ENCODE measurements at regions not wholly inside any gene's neighbourhood (a gene's known extent, or its start where the extent isn't known, plus 50 kb on each side); places are given as distances from the start of the nearest gene placed in this dataset.
"Not testable (repeated sequence)": the region's sequence is repeated elsewhere in the genome, so short reads cannot be mapped to it uniquely, and the experiment has no call there.

DNA sequence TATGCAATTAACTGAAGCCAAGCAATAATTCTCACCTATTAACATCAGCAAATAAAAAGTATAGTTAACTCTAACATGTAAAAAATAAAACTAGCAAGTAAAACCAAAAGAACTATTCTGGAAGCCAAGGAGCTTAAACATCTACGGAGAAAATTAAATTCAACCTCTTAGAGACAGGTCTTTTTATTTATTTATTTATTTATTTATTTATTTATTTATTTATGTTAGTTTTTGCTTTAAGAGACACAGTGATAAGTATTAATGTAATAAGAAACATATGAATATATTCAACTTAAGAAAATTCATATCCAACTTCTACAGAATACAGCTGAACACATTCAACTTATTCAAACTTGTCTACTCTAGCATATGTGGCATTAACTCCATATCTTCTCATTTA is 472.1 kb upstream of the IZUMO3 start:
- DNase-seq = no peak

DNA sequence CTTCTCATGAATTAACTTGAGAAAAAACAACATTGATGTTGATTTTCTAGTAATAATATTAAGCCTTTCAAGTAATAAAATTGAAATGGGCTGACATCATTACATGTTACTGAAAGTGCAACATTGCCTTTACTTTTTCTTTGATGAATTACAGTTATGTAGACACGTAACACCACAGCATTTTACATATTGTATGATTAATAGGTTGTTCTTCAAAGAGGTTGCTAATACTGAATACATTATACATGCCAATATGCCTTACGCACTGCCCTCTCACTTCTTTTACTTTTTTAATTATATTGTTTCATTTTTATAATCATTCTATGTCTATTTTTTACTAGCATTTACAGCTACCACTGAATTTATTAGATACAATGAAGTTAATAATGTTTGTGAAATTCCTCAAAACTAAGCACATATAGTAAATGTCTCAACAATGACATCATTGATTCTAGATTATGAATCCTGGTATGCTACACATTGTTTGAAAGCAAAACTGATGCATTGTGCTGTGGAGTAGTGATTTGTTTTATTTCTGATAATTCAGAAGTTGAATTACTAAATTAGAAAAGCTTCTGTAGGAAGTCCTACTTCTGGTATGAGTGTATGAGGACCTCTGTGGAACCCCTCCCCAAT is 464.4 kb upstream of the IZUMO3 start:
- DNase-seq = no peak

DNA sequence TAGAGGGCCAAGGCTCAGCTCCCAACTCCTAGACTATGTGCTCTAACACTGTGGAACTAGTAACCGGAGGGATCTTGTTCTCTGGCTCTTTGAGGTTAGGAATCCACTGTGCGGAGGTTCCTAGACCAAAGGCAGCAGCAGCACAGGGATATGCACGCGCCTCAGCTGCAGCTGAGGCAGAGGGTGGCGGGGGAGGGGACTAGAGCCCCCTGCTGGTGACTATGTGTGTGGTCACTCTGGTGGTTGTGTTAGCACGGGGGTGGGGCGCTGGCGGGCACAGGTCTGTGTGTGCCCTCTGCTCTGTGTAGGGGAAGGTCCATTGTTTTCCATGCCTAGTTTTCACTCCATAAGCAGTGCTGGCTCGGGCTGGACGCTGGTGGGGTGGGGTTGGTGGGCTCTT is 458.0 kb upstream of the IZUMO3 start:
- DNase-seq = no peak

DNA sequence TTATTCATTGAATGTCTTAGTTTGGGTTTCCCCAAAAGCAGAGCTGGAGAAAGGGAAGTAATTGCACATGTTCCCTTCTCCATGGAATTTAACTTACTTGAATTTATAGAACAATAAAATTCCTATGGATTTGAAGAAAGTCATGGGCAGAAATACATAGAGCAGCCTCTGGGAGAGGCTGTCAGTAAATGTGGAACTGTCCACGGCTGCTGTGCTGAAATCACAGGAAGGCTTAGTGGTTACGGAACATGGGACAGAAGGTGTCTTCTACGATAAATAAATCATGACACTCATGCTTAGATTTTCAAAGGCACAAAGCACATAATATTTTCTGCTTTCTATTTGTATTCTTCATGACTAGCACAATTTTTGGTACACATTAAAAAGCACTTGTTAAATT is 440.6 kb upstream of the IZUMO3 start:
- no peak for DNase-seq

DNA sequence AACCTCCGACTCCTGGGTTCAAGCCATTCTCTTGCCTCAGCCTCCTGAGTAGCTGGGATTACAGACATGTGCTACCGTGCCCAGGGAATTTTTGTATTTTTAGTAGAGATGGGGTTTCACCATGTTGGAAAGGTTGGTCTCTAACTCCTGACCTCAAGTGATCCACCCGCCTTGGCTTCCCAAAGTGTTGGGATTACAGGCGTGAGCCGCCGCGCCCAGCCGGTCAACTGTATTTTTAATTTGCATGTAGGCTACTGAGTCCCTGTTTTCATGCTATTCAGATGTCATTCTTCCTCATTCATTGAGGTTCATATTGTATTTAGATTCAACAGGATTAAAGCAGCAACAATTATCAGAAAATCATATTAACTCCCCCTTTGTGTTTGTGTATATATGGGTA is 425.1 kb upstream of the IZUMO3 start:
- DNase-seq = not testable (repeated sequence)

DNA sequence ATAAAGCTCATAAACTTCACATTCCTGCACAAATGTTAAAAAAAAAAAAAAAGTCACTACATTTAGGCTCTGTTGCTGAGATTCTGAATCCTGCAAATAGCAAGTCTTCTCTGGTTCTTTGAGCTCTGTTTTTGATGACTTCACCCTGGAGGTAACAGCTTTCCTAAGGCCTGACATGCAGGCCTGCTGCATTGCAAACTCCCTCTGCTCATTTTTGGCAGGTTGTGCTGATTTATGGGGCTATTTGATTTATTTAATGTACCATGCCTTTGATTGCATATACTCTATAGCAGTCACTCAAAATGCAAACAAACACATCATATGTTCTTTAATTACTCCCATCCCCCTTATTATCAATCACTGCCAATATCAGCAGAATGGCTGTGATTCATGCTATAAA is 416.1 kb upstream of the IZUMO3 start:
- no peak for DNase-seq

DNA sequence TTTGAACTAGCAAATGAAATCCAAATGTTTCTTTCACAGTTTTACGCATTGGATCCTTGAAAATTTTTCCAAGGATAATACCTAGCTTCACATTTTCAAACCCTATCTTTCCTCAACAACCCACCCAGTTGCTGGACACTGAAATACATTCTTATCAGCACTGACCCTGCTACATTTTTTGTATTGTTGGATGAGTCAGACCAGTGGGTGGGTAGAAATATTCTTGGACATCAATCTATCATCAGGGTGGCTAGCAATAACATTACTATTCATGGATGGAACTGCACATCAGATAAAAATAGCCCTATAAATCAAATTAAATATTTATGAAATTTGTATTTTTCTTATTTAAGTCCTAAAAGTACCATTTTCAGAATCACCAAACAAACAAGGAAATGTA is 407.4 kb upstream of the IZUMO3 start:
- no peak for DNase-seq

DNA sequence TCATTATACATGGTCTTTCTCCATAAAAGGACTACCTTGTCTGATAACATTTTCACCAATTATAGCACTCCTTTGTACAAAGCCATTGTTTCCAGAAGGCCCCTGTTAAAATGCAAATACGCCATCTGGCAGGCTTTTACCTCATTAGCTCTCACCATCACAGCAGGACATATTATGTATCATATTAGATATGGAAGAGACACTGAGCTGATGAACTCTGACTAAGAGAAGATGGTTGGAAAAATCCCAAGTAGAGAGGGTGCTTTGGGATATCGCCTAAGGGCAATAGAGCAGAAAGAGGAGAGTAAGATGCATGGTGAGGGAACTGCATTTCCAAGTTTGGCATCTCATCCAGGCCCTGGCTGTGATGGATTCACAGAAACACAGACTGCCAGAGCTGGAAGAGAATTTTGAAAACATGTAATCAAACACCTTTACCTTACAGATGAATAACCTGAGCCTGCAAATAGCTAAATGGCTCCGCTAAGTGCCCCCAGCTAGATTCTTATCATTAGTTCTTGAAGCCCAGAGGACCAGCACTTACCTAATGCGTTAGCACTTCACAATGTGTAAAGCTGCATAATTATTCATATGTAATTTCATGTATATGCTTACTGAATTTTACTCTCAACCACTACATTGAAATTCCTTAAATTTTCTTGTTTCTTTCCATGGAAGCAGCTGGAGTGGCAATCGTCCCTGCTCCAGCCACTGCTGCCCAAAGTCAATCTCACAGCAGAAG is 393.6 kb upstream of the IZUMO3 start:
- DNase-seq = no peak

DNA sequence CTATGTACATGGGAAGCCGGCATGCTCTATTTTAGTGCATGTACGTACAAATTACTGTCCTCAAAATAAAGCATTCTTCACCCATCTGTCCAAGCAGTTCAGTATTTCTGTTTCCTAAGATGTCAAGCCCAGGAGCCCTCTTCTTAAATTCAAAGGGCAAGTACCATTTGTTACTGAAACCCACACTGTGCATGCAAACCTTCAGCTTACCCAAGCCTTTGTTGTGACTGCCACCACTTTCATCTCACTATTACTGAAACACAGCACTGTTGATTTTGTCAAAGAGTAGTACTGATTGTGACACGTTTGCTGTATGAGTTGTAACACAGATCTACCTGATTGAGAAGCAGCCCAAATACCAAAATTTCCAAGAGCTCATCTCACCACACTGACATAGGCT is 390.4 kb upstream of the IZUMO3 start:
- no peak for DNase-seq

DNA sequence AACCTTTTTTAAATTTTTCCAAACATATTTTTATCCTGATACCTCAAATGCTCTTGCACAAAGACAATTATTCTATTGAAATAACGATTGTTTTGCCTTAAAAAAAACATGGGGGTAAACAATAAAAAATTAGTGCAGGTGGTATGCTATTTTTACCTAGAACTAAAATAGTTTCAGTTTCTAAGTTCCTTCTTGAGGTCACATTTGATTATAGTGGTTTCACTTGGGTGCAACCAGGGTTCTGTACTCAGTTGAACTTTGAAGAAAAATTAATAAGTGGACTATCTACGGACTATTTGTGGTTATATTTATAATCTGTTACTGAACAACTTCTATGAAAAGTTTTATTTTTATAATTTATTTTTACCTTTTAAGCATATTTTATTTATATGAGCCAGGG is 387.1 kb upstream of the IZUMO3 start:
- no peak for DNase-seq

DNA sequence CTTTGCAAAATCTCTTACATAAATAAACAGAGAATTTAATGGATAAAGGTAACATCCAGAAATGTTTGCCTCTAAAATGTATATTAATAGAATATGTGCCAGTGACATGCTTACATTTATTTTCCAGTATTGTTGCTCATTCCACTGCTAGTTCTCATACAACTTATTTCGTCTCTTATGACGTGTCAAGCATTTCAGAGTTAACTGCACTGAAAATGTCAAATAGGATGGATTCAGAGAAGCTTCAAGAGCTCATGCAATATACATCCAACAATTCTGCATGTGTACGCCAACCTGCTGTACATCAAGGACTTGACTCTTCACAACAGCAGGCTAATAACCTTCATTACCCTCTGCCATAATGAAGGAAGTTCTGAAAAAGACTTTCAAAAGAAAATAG is 386.2 kb upstream of the IZUMO3 start:
- no peak for DNase-seq

DNA sequence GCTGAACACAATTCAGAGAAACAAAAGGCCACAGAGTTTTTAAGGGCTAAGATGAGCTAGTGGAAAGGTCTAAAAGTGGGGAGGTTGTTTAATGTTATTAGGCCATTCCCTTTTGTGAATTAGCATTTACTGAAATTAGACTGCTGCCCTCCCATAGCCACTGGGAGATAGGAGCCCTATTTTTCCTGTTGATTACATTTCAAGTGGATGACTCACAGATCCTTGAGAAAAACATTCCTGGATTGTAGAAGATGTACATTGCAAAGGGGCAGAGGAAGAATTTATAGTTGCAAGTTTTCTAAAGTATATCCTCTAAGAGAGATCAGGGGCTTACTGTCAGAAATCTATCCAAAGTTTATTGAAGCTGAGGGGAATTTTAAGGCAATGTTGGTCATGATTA is 367.1 kb upstream of the IZUMO3 start:
- DNase-seq = no peak

DNA sequence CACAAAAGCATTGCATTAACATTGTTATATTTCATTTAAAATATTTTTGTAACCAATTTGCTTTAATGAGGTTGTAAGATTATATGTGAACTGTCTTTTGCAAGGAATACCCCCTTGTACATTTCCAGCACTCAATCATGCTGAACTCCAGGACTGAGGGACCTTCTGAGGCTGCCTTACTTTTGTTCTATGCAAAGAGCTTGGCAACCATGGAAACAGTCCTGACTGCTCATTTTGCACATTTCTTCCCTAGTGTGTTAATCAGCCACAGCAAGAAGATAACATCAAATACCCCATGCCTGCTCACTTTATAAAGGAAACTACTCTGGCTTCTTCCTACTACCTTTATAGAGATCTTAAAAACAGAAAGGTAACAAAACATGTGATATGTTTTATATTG is 355.6 kb upstream of the IZUMO3 start:
- no peak for DNase-seq

DNA sequence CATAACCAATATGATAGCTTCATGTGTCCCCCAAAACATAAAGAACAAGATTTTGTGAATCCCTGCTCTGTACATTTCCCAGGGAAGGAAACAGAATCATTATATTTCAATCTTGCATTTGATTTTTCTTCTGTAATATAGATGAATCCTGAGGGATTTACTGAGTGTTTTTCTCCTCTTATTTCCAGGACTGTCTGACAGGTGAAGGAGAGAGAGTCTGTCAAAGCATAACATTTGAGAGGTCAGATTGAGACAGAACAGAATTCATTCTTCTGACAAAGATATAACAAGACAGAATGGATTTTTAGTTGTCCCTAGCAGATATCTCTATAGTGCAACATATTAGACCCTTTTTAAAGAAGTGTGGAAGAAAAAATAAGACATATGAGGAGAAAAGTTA is 354.5 kb upstream of the IZUMO3 start:
- no peak for DNase-seq

DNA sequence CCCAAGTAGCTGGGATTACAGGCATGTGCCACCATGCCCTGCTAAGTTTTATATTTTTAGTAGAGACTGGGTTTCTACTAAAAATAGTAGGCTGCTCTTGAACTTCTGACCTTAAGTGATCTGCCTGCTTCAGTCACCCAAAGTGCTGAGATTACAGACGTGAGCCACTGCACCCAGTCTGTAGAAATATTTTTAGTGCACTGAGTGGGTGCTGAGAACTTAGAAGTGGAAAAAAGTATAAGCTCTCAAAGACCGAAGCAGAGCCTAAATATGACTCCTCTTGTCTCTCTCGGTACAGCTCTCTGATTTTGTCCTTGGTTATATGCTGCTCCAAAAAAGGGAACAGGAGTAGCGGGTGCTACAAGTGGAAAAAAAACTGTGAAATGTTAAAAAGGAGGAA is 353.8 kb upstream of the IZUMO3 start:
- DNase-seq = no peak

DNA sequence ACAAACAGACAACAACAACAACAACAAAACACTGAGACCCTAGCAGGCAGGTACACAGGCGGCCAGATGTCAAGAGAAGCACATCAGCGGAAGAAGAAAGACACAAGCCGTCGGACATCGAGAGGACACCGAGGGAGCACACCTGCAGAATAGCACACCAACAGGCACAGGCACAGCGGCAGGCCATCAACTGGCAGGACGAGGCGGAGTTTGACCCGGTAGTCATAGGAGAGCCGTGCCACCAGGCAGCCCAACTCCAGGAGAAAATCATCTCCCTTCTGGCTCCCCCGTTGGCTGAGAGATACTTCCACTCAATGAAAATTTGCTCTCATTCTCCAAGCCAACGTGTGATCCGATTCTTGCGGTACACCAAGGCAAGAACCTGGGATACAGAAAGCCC is 352.1 kb upstream of the IZUMO3 start:
- no peak for DNase-seq

DNA sequence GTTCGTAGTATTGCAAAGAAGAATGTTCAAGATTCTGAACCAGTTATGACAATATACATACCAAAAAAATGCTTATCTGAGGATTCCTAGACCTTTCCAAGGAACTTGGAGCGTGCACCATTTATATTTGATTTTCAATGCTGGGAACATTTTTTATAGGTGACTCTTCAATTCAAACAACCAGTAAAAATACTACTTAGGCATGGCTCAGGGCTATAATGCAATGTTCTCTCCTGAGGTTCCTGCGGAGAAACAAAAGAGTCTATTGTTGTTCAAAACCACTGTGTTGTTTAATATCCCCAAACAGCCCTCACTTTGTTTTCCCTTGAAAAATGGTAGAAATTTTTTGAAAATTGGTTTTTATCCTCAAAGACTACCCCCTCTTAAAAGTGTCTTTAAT is 335.7 kb upstream of the IZUMO3 start:
- no peak for DNase-seq

DNA sequence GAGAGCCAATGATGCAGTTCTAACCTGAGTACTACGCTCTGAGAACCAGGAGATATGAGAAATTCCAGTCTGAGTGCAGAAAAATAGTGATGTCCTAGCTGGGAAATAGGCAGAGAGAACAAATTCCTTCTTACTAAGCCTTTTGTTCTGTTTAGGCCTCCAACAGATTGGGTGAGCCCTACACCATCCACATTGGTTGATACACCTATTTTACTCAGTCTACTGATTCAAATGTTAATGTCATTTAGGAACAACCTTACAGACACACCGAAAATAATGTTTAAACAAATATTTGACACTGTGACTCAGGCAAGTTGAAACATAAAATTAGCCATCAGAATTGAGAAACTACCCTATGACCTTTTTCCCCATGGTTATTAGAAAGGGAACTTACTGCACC is 333.9 kb upstream of the IZUMO3 start:
- DNase-seq = no peak

DNA sequence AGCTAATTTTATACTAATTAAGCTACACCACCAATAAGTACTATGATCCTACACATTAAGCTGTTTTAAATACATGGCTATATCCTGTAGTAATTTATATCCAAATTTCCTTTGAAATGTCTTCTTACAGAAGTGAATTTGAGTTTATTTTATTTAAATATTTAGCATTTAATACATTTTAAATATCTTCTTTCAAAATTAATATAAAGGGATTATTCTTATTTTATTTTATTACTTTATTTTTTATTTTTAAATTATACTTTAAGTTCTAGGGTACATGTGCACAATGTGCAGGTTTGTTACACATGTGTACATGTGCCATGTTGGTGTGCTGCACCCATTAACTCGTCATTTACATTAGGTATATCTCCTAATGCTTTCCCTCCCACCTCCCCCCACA is 310.9 kb upstream of the IZUMO3 start:
- DNase-seq = not testable (repeated sequence)

DNA sequence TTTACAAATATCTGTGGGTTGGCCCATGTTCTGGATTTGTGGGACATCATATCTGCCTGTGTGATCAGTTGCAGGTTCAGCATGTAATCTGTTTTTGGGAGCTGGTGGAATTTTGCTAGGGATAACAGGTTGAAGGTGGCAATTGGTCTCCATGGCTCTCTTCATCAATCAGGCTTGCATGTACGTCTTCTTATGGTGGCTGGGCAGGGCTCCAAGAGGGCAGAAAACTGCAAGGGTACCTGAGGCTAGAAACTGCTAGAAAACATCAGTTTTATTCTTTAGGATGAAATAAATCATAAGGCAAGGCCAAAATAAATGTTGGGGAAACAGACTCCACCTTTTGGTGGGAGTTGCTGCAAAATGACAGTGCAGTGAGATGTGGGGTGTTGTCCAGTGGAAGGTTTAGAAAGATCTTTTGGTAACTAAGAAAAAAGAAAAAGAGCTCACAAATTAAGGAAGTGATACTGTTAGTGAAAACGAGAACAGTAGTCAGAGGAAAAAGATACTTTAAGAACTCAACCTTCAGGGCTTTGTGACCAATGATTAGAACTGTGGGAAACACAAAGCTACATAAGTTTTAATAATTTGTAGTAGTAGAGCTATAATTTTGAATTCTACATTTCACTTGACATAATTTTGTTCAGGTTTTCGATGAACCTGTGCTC is 300.7 kb upstream of the IZUMO3 start:
- no peak for DNase-seq

DNA sequence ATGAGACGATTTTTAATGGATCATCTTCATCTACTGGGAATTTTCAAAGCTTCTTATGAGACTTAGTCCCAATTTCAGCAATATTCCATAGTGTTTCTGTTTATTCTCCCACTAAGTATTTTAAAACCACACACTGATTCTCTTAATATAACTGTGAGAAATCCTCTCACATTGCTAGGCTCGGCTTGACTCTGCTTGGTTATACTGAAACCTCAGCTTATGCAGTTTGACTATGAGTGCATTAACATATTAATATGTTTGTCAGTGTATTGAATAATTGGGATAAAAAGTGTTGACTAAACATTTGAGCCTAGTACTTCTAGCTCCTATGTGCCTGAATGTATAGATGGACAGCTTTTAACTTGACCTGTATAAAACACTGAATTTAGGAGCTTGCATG is 298.5 kb upstream of the IZUMO3 start:
- no peak for DNase-seq

DNA sequence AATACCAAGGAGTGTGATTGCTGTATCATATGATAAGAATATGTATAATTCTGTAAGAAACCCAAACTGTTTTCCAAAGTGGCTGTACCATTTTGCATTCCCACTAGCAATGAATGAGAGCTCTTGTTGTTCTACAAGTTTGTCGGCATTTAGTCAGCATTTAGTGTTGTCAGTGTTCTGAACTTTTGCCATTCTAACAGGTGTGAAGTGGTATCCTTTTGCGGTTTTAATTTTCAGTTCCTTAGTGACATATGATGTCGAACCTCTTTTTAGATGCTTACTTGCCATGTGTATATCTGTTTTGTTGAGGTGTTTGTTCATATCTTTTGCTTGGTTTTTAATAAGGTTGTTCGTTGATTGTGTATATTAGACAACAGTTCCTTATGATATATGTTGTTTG is 296.3 kb upstream of the IZUMO3 start:
- no peak for DNase-seq

DNA sequence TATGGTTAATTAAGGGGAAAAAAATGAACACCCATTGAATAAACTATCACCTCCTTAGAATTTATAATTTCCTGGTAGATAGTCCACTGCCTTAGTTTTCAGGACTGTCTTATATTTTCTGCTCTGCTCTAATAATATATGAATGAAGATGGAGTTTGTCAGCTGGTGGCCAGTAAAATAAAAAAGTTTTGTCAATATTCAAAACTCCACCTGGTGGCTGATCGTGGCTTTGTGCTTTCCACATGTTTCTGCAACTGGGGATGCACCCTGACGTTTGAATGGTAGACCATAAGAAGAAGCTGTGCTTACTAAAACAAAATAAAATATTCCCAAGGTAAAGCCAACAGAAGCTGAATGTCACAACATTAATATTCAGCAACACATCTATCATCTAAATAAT is 286.6 kb upstream of the IZUMO3 start:
- no peak for DNase-seq

DNA sequence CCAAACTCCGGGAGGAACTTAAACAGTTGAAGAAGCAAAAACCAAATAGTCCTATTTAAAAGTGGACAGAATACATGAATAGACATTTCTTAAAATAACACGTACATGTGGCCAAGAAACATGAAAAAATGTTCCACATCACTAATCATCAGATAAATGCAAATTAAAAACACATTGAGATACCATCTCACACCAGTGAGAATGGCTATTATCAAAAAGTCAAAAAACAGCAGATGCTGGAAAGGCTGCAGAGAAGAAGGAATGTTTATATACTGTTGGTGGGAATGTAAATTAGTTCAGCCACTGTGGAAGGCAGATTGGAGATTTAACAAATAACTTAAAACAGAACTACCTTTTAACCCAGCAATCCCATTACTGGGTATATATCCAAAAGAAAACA is 283.0 kb upstream of the IZUMO3 start:
- no peak for DNase-seq

DNA sequence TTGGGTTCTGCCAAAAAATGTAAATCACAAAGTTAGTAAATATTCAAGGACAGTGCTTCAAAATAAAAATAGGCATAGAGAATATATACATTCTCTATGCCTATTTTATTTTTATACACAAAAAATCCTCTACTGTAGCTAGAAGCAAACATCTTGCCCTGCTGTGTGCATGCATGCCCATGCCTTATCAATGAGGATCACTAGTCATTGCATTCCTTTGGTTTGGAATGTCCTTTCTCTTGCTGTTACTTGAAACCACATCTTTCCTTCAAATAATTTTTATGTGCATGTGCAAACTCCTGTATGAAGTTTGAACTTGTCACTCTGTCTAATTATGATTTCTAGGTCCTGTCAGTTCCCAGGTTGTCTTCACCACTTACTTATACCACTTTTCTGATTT is 278.9 kb upstream of the IZUMO3 start:
- DNase-seq = no peak

All from NCI-H1105 treated with DMSO at 0.1 percent for 48 hours (cell line).